ENCODE measurements at regions not wholly inside any gene's neighbourhood (a gene's known extent, or its start where the extent isn't known, plus 50 kb on each side); places are given as distances from the start of the nearest gene placed in this dataset.

DNA sequence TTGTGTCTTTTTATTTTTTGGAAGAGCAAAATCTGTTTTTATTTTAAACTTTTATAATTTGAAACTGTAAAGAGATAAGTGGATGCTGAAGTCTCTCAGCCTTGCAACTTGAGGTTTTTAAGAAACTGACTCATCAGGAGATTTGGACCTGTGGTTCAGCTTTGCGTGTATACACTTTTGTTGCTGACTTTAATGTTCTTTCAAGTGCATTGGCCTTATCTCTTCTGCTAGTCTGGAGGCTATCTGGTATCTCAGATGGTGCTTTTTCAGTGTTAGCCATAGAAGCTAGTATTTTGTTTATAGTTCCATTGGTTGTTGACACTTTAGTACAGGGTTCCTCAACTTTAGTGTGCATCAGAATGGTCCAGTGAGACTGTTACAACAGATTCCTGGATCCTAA lies 504.0 kb upstream of the SPTLC3 start:
- no peaks in the 10 kb centered on the region for H3K27me3 ChIP-seq (ENCODE audit: low read length)

DNA sequence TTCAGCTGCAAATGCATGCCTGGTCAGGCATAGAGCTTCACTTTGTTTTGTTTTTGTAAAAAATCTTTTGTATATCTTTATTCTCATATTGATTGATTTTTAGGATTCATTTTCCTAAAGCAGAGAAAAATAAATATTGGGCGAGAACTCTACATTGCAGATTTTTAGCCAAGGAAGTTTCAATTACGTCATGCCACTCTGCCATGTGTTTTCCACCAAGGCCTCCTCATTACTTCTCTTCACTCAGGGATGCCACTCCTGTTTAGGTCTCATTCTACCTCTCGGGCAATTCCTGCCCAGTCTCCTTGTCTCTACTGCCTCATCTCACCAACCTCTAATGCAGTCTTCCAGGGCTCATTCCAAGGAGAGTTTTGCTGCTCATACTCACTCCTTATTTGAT lies 497.3 kb upstream of the SPTLC3 start:
- no peaks in the 10 kb centered on the region for H3K79me2 ChIP-seq (ENCODE audit: insufficient read depth, low read length)

More for the DNA sequence above, 504.0 kb upstream of the SPTLC3 start:
- Histone ChIP-seq H3K36me3 (ENCODE audit: low read length) (no peaks in the 10 kb centered on the region), H3K9me2 (replicated peaks; ENCODE audit: insufficient read depth, low read length) (no peaks in the 10 kb centered on the region), H3K4me2 (ENCODE audit: low read depth, low read length, poor library complexity, severe bottlenecking) (no peak overlapping the region), H4K20me1 (ENCODE audit: low read depth, low read length) (no peaks in the 10 kb centered on the region), H3K27ac (ENCODE audit: low read depth, low read length) (no peak overlapping the region), H3K9ac (ENCODE audit: low read length) (no peak overlapping the region), H3F3A (ENCODE audit: insufficient read depth) (no peaks in the 10 kb centered on the region), H2AFZ (ENCODE audit: low read depth, low read length, severe bottlenecking) (no peak overlapping the region), H3K9me3 (ENCODE audit: insufficient read depth, low read length) (no peaks in the 10 kb centered on the region), H3K4me3 (ENCODE audit: insufficient read depth, low read length, poor library complexity, severe bottlenecking) (no peak overlapping the region), H3K79me2 (ENCODE audit: insufficient read depth, low read length) (no peaks in the 10 kb centered on the region)
- TF ChIP-seq EZH2phosphoT487 (conservative IDR thresholded peaks at IDR 0.05; ENCODE audit: low read length): no peak
- TF ChIP-seq, protein P1, sequence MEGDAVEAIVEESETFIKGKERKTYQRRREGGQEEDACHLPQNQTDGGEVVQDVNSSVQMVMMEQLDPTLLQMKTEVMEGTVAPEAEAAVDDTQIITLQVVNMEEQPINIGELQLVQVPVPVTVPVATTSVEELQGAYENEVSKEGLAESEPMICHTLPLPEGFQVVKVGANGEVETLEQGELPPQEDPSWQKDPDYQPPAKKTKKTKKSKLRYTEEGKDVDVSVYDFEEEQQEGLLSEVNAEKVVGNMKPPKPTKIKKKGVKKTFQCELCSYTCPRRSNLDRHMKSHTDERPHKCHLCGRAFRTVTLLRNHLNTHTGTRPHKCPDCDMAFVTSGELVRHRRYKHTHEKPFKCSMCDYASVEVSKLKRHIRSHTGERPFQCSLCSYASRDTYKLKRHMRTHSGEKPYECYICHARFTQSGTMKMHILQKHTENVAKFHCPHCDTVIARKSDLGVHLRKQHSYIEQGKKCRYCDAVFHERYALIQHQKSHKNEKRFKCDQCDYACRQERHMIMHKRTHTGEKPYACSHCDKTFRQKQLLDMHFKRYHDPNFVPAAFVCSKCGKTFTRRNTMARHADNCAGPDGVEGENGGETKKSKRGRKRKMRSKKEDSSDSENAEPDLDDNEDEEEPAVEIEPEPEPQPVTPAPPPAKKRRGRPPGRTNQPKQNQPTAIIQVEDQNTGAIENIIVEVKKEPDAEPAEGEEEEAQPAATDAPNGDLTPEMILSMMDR (IDR thresholded peaks at IDR 0.05; ENCODE audit: insufficient read depth, low read length, poor library complexity, severe bottlenecking): no peak

DNA sequence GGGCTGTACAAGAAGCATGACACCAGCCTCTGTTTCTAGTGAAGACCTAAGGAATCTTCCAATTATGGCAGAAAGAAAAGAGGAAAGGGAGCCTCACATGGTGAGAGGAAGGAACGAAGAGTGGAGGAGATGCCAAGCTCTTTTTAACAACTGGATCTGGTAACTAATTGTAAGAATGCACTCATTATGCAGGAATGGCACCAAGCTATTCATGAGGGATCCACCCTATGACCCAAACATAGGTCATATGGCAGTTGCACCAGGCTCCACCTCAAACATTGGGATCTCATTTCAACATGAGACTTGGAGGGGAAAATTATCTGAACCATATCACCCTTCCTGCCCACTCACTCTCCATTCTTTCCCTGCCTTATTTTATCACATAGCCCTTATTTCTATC lies 496.0 kb upstream of the SPTLC3 start:
- Histone ChIP-seq H2AFZ (ENCODE audit: low read depth, low read length, severe bottlenecking) (no peak overlapping the region), H3F3A (ENCODE audit: insufficient read depth) (no peaks in the 10 kb centered on the region), H3K4me2 (ENCODE audit: low read depth, low read length, poor library complexity, severe bottlenecking) (no peak overlapping the region), H3K36me3 (ENCODE audit: low read length) (no peaks in the 10 kb centered on the region), H3K4me3 (ENCODE audit: insufficient read depth, low read length, poor library complexity, severe bottlenecking) (no peak overlapping the region), H3K9me3 (ENCODE audit: insufficient read depth, low read length) (no peaks in the 10 kb centered on the region), H3K9me2 (replicated peaks; ENCODE audit: insufficient read depth, low read length) (no peaks in the 10 kb centered on the region), H3K27me3 (ENCODE audit: low read length) (no peaks in the 10 kb centered on the region), H3K9ac (ENCODE audit: low read length) (no peak overlapping the region), H4K20me1 (ENCODE audit: low read depth, low read length) (no peaks in the 10 kb centered on the region), H3K27ac (ENCODE audit: low read depth, low read length) (no peak overlapping the region), H3K79me2 (ENCODE audit: insufficient read depth, low read length) (no peaks in the 10 kb centered on the region)
- TF ChIP-seq, protein P1 (IDR thresholded peaks at IDR 0.05; ENCODE audit: insufficient read depth, low read length, poor library complexity, severe bottlenecking): no peak
- no peak for TF ChIP-seq EZH2phosphoT487 (conservative IDR thresholded peaks at IDR 0.05; ENCODE audit: low read length)

More for the DNA sequence above, 497.3 kb upstream of the SPTLC3 start:
- H3K4me2 ChIP-seq (ENCODE audit: low read depth, low read length, poor library complexity, severe bottlenecking): no peak overlapping the region
- no peak overlapping the region for H3K4me3 ChIP-seq (ENCODE audit: insufficient read depth, low read length, poor library complexity, severe bottlenecking)
- H3K36me3 ChIP-seq (ENCODE audit: low read length): no peaks in the 10 kb centered on the region
- H3K27me3 ChIP-seq (ENCODE audit: low read length): no peaks in the 10 kb centered on the region
- H3K9me2 ChIP-seq (replicated peaks; ENCODE audit: insufficient read depth, low read length): no peaks in the 10 kb centered on the region
- no peak overlapping the region for H2AFZ ChIP-seq (ENCODE audit: low read depth, low read length, severe bottlenecking)
- no peaks in the 10 kb centered on the region for H3F3A ChIP-seq (ENCODE audit: insufficient read depth)
- H3K27ac ChIP-seq (ENCODE audit: low read depth, low read length): no peak overlapping the region
- TF ChIP-seq, protein P1 (IDR thresholded peaks at IDR 0.05; ENCODE audit: insufficient read depth, low read length, poor library complexity, severe bottlenecking): no peak
- no peak for TF ChIP-seq EZH2phosphoT487 (conservative IDR thresholded peaks at IDR 0.05; ENCODE audit: low read length)
- no peak overlapping the region for H3K9ac ChIP-seq (ENCODE audit: low read length)
- H3K9me3 ChIP-seq (ENCODE audit: insufficient read depth, low read length): no peaks in the 10 kb centered on the region
- no peaks in the 10 kb centered on the region for H4K20me1 ChIP-seq (ENCODE audit: low read depth, low read length)
